GM18505 (cell line): ENCODE measurements at regions not wholly inside any gene's neighbourhood (a gene's known extent, or its start where the extent isn't known, plus 50 kb on each side); places are given as distances from the start of the nearest gene placed in this dataset.
A peak's percentile ranks its signal among the peaks of the same experiment; 100 is the strongest.

Source experiments
- ATAC-seq: cut with Tn5 transposase; IDR thresholded peaks from one replicate; pipeline ENCODE4 v1.9.1; 2021; ENCODE audit not compliant: unreplicated experiment
- POLR2A ChIP-seq: IDR thresholded peaks from 4 replicates; pipeline ENCODE4 v1.6.1; 2011; ENCODE audit warnings: borderline replicate concordance; ENCODE audit not compliant: insufficient read depth, insufficient read length; ENCODE audit errors: extremely low read depth

- no peak for ATAC-seq
- TF ChIP-seq POLR2A = no peak
Observed at GRCh38 chr6:156577749-156578148, 199.4 kb upstream of the ARID1B start.

GRCh38 chr6:156575361-156575760 lies 201.8 kb upstream of the ARID1B start:
- no peak for TF ChIP-seq POLR2A
- ATAC-seq = no peak

GRCh38 chr6:156564807-156565149 lies 212.4 kb upstream of the ARID1B start:
- no peak for TF ChIP-seq POLR2A
- ATAC-seq = no peak

GRCh38 chr6:156564127-156564806 lies 212.9 kb upstream of the ARID1B start:
- no peak for TF ChIP-seq POLR2A
- peak; percentile 91 for ATAC-seq

GRCh38 chr6:156563714-156564113 lies 213.5 kb upstream of the ARID1B start:
- TF ChIP-seq POLR2A = no peak
- no peak for ATAC-seq

DNA sequence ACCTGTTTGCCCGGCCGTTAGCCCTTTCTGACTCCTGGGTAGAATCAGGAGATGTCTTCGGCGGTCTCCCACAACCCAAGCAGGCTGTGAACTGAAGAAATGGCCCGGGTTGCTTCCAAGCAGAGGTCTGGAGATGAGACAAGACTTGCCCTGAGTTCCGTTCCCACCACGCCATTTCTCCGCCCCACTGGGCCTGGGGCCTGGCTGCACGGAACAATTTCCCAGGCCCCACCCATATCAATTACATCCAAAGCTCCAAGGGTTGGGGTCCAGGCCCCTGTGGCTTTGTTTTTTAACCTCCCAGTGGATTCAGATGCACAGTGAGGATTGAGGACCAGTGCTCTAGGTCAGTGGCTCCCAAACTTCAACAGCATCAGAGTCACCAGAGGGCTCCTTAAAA lies 214.5 kb upstream of the ARID1B start:
- TF ChIP-seq POLR2A = no peak
- no peak for ATAC-seq

- no peak for ATAC-seq
- no peak for TF ChIP-seq POLR2A
Observed at GRCh38 chr6:156562019-156562418, 215.2 kb upstream of the ARID1B start.

DNA sequence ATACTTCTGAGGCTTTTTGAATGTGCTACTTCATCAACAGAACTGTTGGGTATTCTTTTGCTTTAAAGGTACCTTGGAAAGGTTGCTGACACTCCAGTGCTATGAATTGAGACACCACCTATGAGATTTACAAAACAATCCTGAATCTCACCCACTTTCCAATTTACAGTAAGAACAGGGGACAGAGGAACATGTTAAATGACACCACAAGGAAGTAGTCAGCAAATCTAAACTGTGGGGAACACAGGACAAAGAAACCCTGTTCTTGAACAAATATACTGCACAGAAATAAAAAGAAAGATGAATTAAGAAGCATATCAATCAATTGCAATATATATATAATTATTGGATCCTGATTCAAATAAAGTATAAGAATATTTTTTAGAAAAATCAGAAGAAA lies 216.7 kb upstream of the ARID1B start:
- no peak for TF ChIP-seq POLR2A
- ATAC-seq = no peak

DNA sequence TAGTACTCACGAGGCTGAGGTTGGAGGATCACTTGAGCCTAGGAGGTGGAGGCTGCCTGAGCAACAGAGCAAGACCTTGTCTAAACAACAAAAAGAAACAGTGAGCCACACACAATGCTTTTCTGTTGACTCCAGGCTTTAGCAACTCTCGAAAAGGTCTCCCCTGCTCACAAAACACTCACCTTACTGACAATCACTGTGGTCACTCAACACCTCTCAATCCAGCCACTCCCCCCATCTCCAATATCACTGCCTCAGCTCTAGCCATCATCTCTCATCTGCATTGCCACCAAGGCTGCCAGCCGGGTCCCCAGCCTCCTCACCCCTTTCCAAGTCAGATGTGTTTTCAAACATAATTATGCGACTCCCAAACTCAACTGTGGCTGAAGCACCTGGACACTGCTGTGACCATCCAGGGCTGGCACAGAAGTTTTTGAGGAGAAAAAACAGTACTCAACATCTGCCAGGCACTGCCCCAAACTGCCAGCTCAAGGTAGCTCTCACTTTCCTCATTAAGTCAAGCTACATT lies 218.0 kb upstream of the ARID1B start:
- ATAC-seq = no peak
- TF ChIP-seq POLR2A = no peak

DNA sequence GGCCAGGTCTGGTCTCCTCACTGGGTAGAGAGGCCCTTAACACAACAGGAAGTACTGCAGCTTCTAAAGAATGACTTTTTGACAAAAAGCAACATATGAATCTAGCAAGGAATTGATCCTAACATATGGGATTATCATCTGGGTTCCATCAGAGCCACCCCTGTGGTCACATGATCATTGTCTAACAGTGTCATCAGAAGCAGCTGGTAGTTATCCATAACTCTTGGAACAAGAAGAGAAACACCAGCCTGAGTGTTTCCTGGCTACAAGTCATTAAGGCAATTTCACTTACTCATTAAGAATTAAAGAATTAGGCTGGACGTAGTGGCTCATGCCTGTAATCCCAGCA lies 219.3 kb upstream of the ARID1B start:
- no peak for TF ChIP-seq POLR2A
- ATAC-seq = no peak

GRCh38 chr6:156557251-156557910 lies 219.8 kb upstream of the ARID1B start:
- ATAC-seq = no peak
- TF ChIP-seq POLR2A = no peak

GRCh38 chr6:156556811-156557210 lies 220.4 kb upstream of the ARID1B start:
- TF ChIP-seq POLR2A = no peak
- ATAC-seq = no peak

- ATAC-seq = no peak
Observed at GRCh38 chr6:156555116-156555515, 222.1 kb upstream of the ARID1B start.

GRCh38 chr6:156554160-156554559 lies 223.0 kb upstream of the ARID1B start:
- TF ChIP-seq POLR2A = no peak
- ATAC-seq = no peak

More at GRCh38 chr6:156555116-156555515, 222.1 kb upstream of the ARID1B start:
- no peak for TF ChIP-seq POLR2A
